ENCODE measurements at regions not wholly inside any gene's neighbourhood (a gene's known extent, or its start where the extent isn't known, plus 50 kb on each side); places are given as distances from the start of the nearest gene placed in this dataset.
"Not testable (repeated sequence)": the region's sequence is repeated elsewhere in the genome, so short reads cannot be mapped to it uniquely, and the experiment has no call there.

GRCh38 chr12:131214936-131215335, 261.2 kb downstream of the ADGRD1 start:
- not testable (repeated sequence) for DNase-seq

- DNase-seq: not testable (repeated sequence)
Observed at GRCh38 chr12:131216587-131216986, 262.9 kb downstream of the ADGRD1 start.

- no peak for DNase-seq
Observed at GRCh38 chr12:131217024-131217586, 263.4 kb downstream of the ADGRD1 start.

GRCh38 chr12:131218026-131218922, 264.6 kb downstream of the ADGRD1 start:
- no peak for DNase-seq

GRCh38 chr12:131218923-131219669, 265.4 kb downstream of the ADGRD1 start:
- DNase-seq: no peak

- no peak for DNase-seq
Observed at GRCh38 chr12:131219670-131220330, 266.1 kb downstream of the ADGRD1 start.

- DNase-seq: no peak
Observed at GRCh38 chr12:131220331-131220685, 266.6 kb downstream of the ADGRD1 start.

- DNase-seq: no peak
Observed at GRCh38 chr12:131221061-131221956, 267.6 kb downstream of the ADGRD1 start.

- no peak for DNase-seq
Observed at GRCh38 chr12:131221957-131222328, 268.2 kb downstream of the ADGRD1 start.

GRCh38 chr12:131222329-131223139, 268.8 kb downstream of the ADGRD1 start:
- no peak for DNase-seq

- DNase-seq: no peak
Observed at GRCh38 chr12:131223171-131223761, 269.6 kb downstream of the ADGRD1 start.

GRCh38 chr12:131223791-131224225, 270.1 kb downstream of the ADGRD1 start:
- no peak for DNase-seq

GRCh38 chr12:131224226-131225065, 270.7 kb downstream of the ADGRD1 start:
- DNase-seq: not testable (repeated sequence)

GRCh38 chr12:131225066-131225380, 271.3 kb downstream of the ADGRD1 start:
- DNase-seq: not testable (repeated sequence)

GRCh38 chr12:131226345-131227265, 272.9 kb downstream of the ADGRD1 start:
- DNase-seq: no peak

GRCh38 chr12:131227641-131228040, 273.9 kb downstream of the ADGRD1 start:
- not testable (repeated sequence) for DNase-seq

GRCh38 chr12:131229079-131229425, 275.3 kb downstream of the ADGRD1 start:
- not testable (repeated sequence) for DNase-seq

GRCh38 chr12:131229426-131230339, 276.0 kb downstream of the ADGRD1 start:
- DNase-seq: no peak
